GM18909 (cell line): ENCODE measurements at regions not wholly inside any gene's neighbourhood (a gene's known extent, or its start where the extent isn't known, plus 50 kb on each side); places are given as distances from the start of the nearest gene placed in this dataset.
"Not testable (repeated sequence)": the region's sequence is repeated elsewhere in the genome, so short reads cannot be mapped to it uniquely, and the experiment has no call there.

ENCODE experiments used
- ATAC-seq: cut with Tn5 transposase; IDR thresholded peaks from one replicate; pipeline ENCODE4 v1.9.1; 2021; ENCODE audit warnings: mild to moderate bottlenecking; ENCODE audit not compliant: unreplicated experiment, poor library complexity

DNA sequence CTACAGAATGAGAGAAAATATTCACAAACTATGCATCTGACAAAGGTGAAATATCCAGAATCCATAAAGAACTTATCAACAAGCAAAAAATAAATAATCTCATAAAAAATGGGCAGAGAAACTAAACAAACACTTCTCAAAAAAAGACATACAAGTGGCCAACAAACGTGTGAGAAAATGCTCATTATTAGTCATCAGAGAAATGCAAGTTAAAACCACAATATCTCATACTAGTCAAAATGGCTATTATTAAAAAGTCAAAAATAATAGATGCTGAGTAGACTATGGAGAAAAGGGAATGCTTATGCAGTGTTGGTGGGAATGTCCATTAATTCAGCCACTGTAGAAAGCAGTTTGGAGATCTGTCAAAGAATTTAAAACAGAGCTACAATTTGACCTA lies 533.3 kb downstream of the TMA16 start:
- ATAC-seq = peak; percentile 43

GRCh38 chr4:164039482-164039881 lies 545.0 kb downstream of the TMA16 start:
- ATAC-seq = no peak

GRCh38 chr4:164056426-164057142 lies 562.1 kb downstream of the TMA16 start:
- no peak for ATAC-seq

GRCh38 chr4:164058776-164059445 lies 564.4 kb downstream of the TMA16 start:
- ATAC-seq = no peak

DNA sequence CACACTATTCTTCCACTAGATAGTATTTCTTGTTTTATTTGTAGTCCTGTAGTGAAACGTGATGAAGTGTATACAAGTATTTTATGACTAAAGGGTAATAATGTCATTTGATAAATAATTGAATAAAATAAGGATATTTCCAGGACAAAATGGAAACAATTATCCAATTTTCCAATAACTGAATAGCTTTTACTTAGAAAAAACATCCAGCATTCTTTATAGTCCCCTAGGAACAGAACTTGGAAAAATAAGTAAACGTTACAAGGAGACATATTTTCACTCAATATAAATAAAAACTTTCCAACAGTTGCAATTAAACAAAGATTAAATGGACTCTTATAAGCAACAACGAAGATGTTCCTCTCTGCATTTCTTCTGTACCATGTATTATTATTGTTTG lies 566.0 kb downstream of the TMA16 start:
- ATAC-seq = no peak

- ATAC-seq = no peak
Measured at GRCh38 chr4:164068392-164068791, 573.9 kb downstream of the TMA16 start.

- no peak for ATAC-seq
Measured at GRCh38 chr4:164070625-164071024, 576.1 kb downstream of the TMA16 start.

- ATAC-seq = no peak
Measured at GRCh38 chr4:164081371-164081770, 586.9 kb downstream of the TMA16 start.

DNA sequence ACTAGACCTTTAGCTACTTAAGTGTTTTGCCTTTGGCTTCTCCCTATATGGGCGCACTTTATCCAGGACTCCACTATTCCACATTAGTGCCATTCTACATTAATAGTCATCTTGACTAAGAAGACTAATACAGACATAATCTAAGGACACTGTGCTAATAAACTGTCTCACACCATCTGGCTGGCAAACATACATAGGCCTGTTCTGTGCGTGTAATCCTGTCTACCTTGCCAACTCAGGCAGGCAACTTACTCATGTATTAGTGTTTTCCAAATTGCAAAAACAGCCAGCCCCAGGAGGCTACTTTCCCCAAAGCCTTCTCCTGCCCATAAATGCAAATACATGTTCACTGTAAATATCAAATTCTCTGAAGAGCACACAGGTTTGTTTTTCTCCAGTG lies 587.3 kb downstream of the TMA16 start:
- no peak for ATAC-seq

- no peak for ATAC-seq
Measured at GRCh38 chr4:164087733-164088132, 593.2 kb downstream of the TMA16 start.

DNA sequence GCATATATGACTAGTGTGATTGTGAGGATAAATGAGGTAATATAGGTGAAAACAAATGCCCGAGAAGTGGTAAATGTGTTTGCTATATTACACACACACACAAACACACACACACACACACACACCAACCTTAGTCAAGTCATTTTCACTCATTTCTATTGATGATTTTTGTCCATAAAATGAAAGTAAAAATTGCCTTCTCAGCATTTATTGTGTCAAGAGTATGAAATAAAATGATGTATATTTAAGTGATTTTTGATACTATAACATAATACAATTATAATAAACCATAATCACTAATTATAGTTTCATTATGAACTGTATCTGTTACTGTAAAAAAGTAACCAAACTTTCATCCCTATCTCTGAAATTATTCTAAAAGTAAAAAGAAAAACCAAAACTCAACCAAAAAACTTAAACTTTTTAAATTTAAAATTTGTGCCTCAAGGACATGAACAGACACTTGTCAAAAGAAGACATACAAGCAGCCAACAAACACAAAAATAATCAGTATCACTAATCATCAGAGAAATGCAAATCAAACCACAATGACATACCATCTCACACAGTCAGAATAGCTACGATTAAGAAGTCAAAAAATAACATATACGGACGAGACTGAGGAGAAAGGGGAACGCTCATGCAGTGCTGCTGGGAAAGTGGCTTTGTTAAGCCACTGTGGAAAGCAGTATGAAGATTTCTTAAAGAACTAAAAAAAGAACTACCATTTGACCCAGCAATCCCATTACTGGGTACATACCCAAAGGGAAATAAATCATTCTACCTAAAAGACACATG lies 601.0 kb downstream of the TMA16 start:
- ATAC-seq = no peak

DNA sequence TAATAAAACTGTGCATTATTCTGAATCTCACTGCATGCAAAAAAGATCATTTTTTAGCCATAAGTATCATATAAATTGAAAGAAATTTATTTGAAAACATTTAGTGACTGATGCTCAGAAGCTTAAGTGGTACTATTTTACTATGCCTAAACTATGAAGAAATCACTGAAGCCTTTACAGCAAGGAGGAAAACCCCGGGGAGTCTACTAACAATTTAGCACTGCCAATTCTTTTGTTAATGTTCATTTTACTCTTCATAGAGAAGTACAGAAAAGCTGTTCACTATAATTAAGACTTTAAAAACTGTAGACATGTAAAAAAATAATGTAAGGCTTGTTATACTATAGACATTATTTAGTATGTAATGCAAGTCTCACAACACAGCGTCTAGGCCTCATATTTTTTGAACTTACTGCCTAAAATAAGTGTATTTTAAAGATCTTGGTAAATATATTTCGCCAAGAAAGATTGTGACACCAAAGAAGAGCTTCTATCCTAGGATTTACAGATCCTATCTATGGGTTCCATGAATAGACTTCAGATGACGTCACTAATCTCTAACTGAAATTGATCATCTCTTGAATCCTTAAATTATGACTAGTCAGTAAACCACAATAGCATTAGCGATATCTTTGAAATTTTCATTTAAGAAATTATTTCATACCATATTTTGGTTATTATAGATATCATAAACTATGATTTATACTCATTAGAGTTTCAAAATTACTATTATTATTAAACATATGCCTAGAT lies 602.5 kb downstream of the TMA16 start:
- no peak for ATAC-seq

- not testable (repeated sequence) for ATAC-seq
Measured at GRCh38 chr4:164100741-164101365, 606.4 kb downstream of the TMA16 start.

DNA sequence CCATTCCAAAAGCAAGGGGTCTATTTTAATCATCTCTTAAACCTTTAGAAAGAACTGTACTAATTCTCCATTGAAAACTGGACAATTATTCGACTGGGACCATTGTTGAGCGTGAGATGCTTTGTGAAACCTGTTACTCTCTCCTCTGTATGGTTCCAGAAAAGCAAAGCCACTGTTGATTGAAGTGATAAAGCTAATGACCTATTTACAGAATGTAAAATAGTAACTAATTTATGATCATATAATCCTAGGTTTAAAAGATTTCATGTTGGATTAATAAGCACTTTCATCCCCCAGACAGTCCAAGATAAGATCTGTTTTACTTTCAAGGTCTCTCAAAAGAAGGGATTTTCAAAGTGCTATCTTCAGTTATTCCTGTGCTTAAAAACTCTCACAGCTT lies 614.5 kb downstream of the TMA16 start:
- no peak for ATAC-seq

DNA sequence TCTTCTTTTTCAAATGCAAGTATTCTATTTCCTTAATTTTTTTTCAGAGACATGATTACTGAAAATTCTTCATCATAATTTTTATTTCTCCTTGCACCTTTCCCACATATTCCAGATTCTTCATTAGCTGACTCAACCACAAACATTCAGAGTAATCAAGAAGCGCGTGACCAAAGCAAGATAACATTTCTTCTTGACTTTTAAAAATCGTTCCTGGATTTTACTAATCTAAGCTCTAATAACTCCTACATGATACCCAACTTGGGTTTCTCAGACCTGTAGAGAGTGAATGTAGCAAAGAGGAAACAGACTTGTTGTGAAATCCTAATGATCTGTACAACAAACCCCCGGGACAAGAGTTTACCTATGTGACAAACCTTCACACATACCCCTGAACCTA lies 615.0 kb downstream of the TMA16 start:
- no peak for ATAC-seq

GRCh38 chr4:164115236-164115635 lies 620.7 kb downstream of the TMA16 start:
- ATAC-seq = no peak

- ATAC-seq = no peak
Measured at GRCh38 chr4:164116286-164116685, 621.8 kb downstream of the TMA16 start.

- ATAC-seq = no peak
Measured at GRCh38 chr4:164134388-164134787, 619.5 kb upstream of the SMIM31 start.

GRCh38 chr4:164136180-164136616 lies 617.7 kb upstream of the SMIM31 start:
- no peak for ATAC-seq

DNA sequence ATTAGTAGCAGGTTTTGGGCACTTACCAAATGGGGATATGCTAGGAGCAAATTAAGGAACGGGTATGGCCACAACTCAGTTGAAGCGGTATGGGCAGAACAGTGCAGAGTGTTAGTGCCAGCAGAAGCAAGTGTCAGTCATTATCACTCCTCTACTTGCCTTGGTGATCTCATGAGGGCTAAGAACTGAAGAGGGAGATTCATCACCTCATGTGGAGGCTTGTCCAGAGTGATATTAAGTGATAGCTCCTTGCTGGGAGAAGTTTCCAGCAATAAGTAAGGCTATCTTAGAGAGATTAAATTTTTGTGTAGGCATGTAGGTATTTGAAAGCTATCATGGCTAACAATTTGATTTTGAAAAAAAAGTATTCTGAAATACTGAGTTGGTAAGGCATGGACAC lies 615.4 kb upstream of the SMIM31 start:
- ATAC-seq = no peak
